H54 (cell line): ENCODE measurements at regions not wholly inside any gene's neighbourhood (a gene's known extent, or its start where the extent isn't known, plus 50 kb on each side); places are given as distances from the start of the nearest gene placed in this dataset.

Source experiments
- DNase-seq: peaks from one replicate; pipeline ENCODE4 v3.0.0; 2011; ENCODE audit warnings: low spot score, mixed read lengths; ENCODE audit not compliant: insufficient read length
- FAIRE-seq: peaks from 3 replicates; lab custom pipeline; 2011; peaks lifted over from hg19 to GRCh38; lab: Jason Lieb, UNC
- POLR2A ChIP-seq: IDR thresholded peaks from 2 replicates; pipeline ENCODE4 v1.6.1; 2011; ENCODE audit warnings: low read depth, mild to moderate bottlenecking, low read length

DNA sequence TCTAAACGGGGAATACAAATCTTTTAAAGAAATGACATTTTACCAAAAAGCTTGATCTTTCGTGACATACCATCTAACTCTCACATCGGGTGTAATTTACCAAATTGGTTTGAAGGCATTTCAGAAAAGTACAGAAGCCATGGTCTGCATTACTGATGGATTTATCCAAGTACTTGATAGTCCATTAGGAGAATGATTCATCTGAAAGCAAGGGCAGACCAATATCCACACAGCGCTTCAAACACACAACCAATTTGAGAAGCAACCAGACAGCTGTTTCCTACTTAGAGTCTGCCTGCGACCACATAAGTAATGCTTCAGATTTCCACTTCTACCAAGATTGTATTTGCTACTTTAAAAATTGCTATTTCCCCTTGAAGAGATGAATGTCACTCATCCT, 697.6 kb upstream of the ALCAM start:
- FAIRE-seq: no peak
- no peak for DNase-seq

GRCh38 chr3:104672331-104672730, 694.4 kb upstream of the ALCAM start:
- FAIRE-seq (no peak), DNase-seq (no peak)
- TF ChIP-seq POLR2A: no peak

More for the DNA sequence above, 697.6 kb upstream of the ALCAM start:
- no peak for TF ChIP-seq POLR2A

DNA sequence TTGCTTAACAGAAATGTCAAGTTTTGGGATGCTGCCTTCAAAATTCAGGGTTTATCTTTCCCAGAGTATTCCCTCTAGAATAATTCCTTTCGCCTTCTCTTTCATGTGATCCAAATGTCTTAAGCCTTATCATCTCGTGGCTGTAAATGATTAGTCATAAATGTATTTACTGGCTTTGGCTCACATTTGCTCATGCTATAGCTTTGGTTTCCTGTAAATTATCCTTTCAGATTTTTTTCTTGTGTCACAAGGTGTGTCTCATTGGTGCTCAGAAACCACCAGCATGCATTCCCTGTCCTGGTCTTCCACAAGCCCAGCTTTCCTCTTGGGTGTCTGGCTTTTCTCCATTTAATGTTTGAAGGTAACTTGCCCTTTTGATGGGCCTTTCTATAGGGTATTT, 692.7 kb upstream of the ALCAM start:
- no peak for DNase-seq
- no peak for TF ChIP-seq POLR2A
- no peak for FAIRE-seq

DNA sequence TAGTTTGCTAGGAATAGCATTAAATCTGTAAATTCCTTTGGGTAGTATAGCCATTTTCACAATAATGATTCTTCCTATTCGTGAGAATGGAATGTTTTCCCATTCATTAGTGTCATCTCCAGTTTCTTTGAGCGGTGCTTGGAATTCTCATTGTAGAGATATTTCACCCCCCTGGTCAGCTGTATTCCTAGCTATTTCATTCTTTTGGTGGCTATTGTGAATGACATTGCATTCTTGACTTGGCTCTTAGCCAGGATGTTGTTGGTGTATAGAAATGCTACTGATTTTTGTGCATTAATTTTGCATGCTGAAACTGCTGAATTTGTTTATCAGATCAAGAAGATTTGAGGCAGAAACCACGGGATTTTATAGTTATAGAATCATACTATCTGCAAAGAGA, 690.5 kb upstream of the ALCAM start:
- DNase-seq (no peak), FAIRE-seq (no peak)
- TF ChIP-seq POLR2A: no peak

DNA sequence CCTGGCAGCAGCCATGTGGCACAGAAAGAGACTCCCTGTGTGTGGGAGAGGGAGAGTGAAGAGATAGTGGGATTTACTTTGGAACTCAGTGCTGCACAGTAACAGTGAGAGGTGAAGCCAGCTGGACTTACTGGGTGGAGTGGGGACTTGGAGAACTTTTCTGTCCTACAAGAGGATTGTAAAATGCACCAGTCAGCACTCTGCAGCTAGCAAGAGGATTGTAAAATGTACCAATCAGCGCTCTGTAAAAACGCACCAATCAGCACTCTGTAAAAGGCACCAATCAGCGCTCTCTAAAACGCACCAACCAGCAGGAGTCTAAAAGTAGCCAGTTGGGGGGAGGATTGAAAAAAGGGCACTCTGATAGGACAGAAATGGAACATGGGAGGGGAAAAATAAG, 688.8 kb upstream of the ALCAM start:
- TF ChIP-seq POLR2A: no peak
- DNase-seq (no peak), FAIRE-seq (no peak)

DNA sequence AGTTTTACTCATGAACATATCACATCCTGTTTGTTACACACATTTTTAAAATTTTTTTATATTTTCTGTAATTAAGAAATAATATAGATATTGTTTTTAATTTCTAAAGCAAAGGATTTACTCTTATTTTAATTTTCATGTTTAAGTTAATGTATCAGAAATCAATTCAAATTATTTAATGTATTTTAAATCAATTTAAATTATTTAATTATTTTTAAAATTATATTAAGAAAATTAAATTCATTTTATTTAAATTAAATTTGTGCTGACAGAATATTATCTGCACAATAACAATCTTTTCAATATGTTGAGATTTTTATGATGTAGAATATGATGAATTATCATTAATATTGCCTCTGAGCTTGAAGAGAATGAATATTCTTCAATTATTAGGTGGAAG, 681.2 kb upstream of the ALCAM start:
- TF ChIP-seq POLR2A: no peak
- DNase-seq: no peak
- FAIRE-seq: no peak

- no peak for TF ChIP-seq POLR2A
- FAIRE-seq (no peak), DNase-seq (no peak)
Observed at GRCh38 chr3:104687362-104687761, 679.3 kb upstream of the ALCAM start.

DNA sequence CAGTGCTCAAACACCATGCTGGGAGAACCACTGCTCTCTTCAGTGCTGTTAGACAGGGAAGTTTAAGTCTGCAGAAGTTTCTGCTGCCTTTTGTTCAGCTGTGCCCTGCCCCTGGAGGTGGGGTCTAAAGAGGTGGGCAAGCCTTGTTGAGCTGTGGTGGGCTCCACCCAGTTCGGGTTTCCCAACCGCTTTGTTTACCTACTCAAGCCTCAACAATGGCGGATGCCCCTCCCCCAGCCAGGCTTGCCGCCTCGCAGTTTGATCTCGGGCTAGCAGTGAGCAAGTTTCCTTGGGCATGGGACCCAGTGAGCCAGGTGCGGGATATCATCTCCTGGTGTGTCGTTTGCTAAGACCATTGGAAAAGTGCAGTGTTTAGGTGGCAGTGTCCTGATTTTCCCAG, 670.2 kb upstream of the ALCAM start:
- DNase-seq: no peak
- no peak for FAIRE-seq
- no peak for TF ChIP-seq POLR2A

DNA sequence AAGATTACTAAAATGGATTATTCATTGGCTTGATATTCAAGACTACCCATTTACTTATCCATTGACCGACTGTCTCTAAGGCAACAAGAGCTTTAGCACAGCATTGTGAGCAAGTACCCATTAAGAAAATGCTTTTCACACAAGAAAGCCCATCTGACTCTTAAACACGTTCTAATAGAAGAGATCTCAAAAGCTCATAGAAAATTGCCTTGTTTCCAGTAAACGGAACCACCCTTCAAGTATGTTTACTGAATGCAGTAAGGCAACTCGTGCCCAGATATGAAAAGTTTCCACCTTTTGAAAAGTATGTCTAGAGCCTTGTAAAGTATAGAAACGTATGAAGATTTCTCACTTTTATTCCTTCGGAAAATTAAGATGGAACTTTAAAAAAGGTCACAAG, 655.3 kb upstream of the ALCAM start:
- TF ChIP-seq POLR2A: no peak
- FAIRE-seq (no peak), DNase-seq (no peak)

DNA sequence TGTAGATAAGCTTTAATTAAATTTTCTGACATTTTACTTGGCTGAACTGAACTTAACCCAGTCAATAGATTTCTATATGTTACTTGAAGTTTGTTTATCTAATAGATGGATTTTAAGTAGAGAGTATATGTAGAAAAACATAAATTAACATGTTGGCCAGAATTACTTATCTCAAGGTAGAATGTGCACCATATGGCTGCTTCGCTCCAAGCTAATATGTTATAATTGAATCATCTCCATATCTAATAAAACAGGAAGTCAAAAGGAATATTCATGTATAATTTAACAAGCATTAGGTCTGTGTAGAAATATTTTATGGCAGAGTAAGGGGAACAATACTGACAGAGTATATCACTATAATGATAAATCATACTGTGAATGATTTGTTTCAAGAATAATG, 650.7 kb upstream of the ALCAM start:
- FAIRE-seq: no peak
- no peak for DNase-seq
- no peak for TF ChIP-seq POLR2A

DNA sequence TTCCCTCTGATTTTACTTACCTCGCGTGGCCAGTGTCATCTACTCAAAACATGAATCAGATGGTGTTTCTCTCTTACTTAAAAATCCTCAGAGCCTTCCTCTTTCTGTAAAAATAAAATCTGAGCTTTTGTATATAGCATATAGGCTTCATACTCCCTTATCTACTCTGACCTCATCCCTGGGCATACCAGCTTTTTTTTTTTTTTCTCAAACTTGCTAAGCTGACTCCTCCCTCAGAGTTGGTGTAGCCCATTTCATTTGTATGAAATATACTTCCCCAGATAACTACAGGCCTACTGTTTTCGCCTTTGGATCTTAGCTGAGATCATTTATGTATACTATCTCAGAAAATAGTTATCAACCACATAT, 648.9 kb upstream of the ALCAM start:
- DNase-seq (no peak), FAIRE-seq (no peak)
- TF ChIP-seq POLR2A: no peak

- DNase-seq (no peak), FAIRE-seq (no peak)
- no peak for TF ChIP-seq POLR2A
Observed at GRCh38 chr3:104723000-104723399, 643.7 kb upstream of the ALCAM start.

GRCh38 chr3:104731074-104731473, 635.6 kb upstream of the ALCAM start:
- no peak for TF ChIP-seq POLR2A
- DNase-seq: no peak
- no peak for FAIRE-seq

DNA sequence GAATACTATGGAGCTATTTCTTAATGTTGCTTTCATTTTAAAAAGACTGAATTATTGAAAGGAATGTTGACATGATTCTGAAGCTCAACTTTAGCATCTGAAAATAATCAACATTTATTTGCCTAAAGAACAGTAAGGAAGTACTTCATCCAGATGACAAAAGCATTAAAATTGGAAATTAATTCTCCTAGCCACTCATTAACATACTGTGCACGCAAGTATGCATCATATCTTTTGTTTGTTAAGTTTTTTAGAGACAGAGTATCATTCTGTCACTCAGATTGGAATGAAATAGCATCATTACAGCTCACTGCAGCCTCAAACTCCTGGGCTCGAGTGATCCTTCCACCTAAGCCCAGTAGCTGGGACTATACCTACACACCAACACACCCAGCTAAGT, 632.1 kb upstream of the ALCAM start:
- TF ChIP-seq POLR2A: no peak
- DNase-seq: no peak
- FAIRE-seq: no peak

DNA sequence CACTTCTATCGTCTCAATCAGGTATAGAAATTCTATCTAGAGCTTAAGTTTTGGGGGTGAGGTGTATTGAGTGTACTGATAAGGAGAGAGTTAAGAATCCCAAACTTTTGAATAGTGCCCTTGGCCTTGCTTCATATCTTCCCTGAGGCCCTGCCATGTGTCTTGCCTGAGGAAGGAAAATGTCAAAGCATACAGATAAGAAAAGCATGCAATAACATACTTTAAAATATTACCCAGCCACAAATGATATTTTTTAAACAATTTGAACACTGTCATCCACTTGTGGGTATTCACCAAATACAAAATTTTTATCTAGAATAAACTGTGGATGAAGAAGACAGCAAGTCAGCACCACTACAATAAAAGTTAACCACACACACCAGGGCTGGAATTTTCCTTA, 631.0 kb upstream of the ALCAM start:
- no peak for DNase-seq
- no peak for TF ChIP-seq POLR2A
- no peak for FAIRE-seq

- DNase-seq (no peak), FAIRE-seq (no peak)
- TF ChIP-seq POLR2A: no peak
Observed at GRCh38 chr3:104738271-104738670, 628.4 kb upstream of the ALCAM start.
